HepG2 (cell line): ENCODE measurements at regions not wholly inside any gene's neighbourhood (a gene's known extent, or its start where the extent isn't known, plus 50 kb on each side); places are given as distances from the start of the nearest gene placed in this dataset.

ENCODE experiments used
- ATAC-seq: fragments of 200-7000 bp; cut with Tn5 transposase; 3 replicates; pipeline ENCODE4 v1.9.1; 2020; ENCODE audit warnings: mild to moderate bottlenecking, moderate library complexity
- BruUV-seq: library from RNA; stranded (reverse); fragments of 400-500 nt; replicated peaks from 2 replicates; lab custom pipeline; 2021; lab: Mats Ljungman, UMichigan
- CTCF ChIA-PET: fragments of 300-600 bp; formaldehyde crosslinking; extraction: SDS; loops from one replicate; lab custom pipeline; 2021; ENCODE audit warnings: low total read pairs, inconsistent platforms, low intra/inter-chr PET ratio; lab: Yijun Ruan, JAX
- POLR2A ChIA-PET: fragments of 350-600 bp; sonication (Branson Sonifier 250); formaldehyde crosslinking; loops from one replicate; lab custom pipeline; 2020; ENCODE audit warnings: antibody characterized with exemption, inconsistent platforms; lab: Yijun Ruan, JAX
- DNase-seq: peaks from one replicate; pipeline ENCODE4 v3.0.0-alpha.2; 2015; ENCODE audit warnings: low spot score
- FAIRE-seq: peaks from 3 replicates; lab custom pipeline; 2011; peaks lifted over from hg19 to GRCh38; lab: Jason Lieb, UNC
- H2AFZ ChIP-seq: one replicate; pipeline ENCODE4 v1.6.1; 2011; ENCODE audit warnings: low read length, inconsistent platforms
- H3K27ac ChIP-seq: fragments of 300-600 bp; 3 replicates; pipeline ENCODE4 v1.8.0; 2011; ENCODE audit warnings: mixed run types, mild to moderate bottlenecking, mixed read lengths, low read length, inconsistent platforms; ENCODE audit not compliant: insufficient read depth; ENCODE audit errors: extremely low read length
- H3K27me3 ChIP-seq, 2 experiments: fragments of 200-600 bp in 1 of 2; 2 replicates in 1 of 2; 3 replicates in 1 of 2; pipeline versions ENCODE4 v1.6.0 to v1.8.0; 2011; ENCODE audit warnings: low read length in 2 of 2, mild to moderate bottlenecking in 2 of 2, moderate library complexity in 2 of 2, inconsistent platforms in 1 of 2; ENCODE audit not compliant: insufficient read depth in 2 of 2, control insufficient read depth in 1 of 2
- H3K36me3 ChIP-seq, 2 experiments: fragments of 200-600 bp in 1 of 2; replicated peaks in 1 of 2; 2 replicates in 1 of 2; 3 replicates in 1 of 2; pipeline versions ENCODE4 v1.5.1 to v1.8.0; 2011; ENCODE audit warnings: low read length in 2 of 2, inconsistent platforms in 1 of 2; ENCODE audit not compliant: insufficient read depth in 2 of 2, control insufficient read depth in 1 of 2
- H3K4me1 ChIP-seq: 2 replicates; pipeline ENCODE4 v1.5.1; 2012; ENCODE audit warnings: low read length, inconsistent platforms; ENCODE audit not compliant: insufficient read depth
- H3K4me2 ChIP-seq: 2 replicates; pipeline ENCODE4 v1.6.0; 2011; ENCODE audit warnings: low read depth, low read length, inconsistent platforms
- H3K4me3 ChIP-seq, 3 experiments: fragments of 200-600 bp in 1 of 3; sonication (generic), shearing (Covaris generic) in 1 of 3; replicated peaks in 1 of 3; 2 replicates each; pipeline ENCODE4 v1.5.1; 2011 to 2016; ENCODE audit warnings: low read length in 3 of 3, inconsistent platforms in 2 of 3, low read depth in 2 of 3, mild to moderate bottlenecking in 2 of 3, control low read depth in 1 of 3, mixed read lengths in 1 of 3; ENCODE audit not compliant: insufficient read depth in 1 of 3
- H3K79me2 ChIP-seq: one replicate; pipeline ENCODE4 v1.6.1; 2011; ENCODE audit warnings: low read length, inconsistent platforms; ENCODE audit not compliant: insufficient read depth
- H3K9ac ChIP-seq: 2 replicates; pipeline ENCODE4 v1.6.0; 2011; ENCODE audit warnings: mild to moderate bottlenecking, low read depth, low read length, inconsistent platforms; ENCODE audit not compliant: insufficient read depth
- H3K9me3 ChIP-seq: 2 replicates; pipeline ENCODE4 v1.5.1; 2012; ENCODE audit warnings: mild to moderate bottlenecking, low read length
- H4K20me1 ChIP-seq: 2 replicates; pipeline ENCODE4 v1.6.0; 2011; ENCODE audit warnings: inconsistent platforms, mild to moderate bottlenecking, low read length, moderate library complexity; ENCODE audit not compliant: insufficient read depth
- BRD4 ChIP-seq: sonication (generic); formaldehyde crosslinking; IDR thresholded peaks from 2 replicates; pipeline ENCODE4 v1.4.0; 2020; ENCODE audit warnings: missing genetic modification reagents
- HMGA1 ChIP-seq: sonication (generic); formaldehyde crosslinking; conservative IDR thresholded peaks from 2 replicates; pipeline ENCODE4 v1.4.0; 2020; ENCODE audit warnings: missing genetic modification reagents
- MXI1 ChIP-seq: IDR thresholded peaks from 3 replicates; pipeline ENCODE4 v1.6.1; 2012; ENCODE audit warnings: low read depth, low read length, inconsistent platforms, borderline replicate concordance
- NCOA2 ChIP-seq: sonication (generic); formaldehyde crosslinking; IDR thresholded peaks from 2 replicates; pipeline ENCODE4 v1.8.0; 2022; ENCODE audit warnings: inconsistent platforms
- PHF5A ChIP-seq: IDR thresholded peaks from one replicate; pipeline ENCODE4 v1.6.1; 2018; ENCODE audit warnings: low read depth, missing genetic modification reagents; ENCODE audit not compliant: unreplicated experiment
- ZMYM4 ChIP-seq: sonication (generic); formaldehyde crosslinking; IDR thresholded peaks from 2 replicates; pipeline ENCODE4 v1.8.1; 2023; ENCODE audit warnings: mild to moderate bottlenecking, missing genetic modification reagents
- ZSCAN31 ChIP-seq: sonication (generic); formaldehyde crosslinking; IDR thresholded peaks from 2 replicates; pipeline ENCODE4 v1.5.0; 2020; ENCODE audit warnings: low read depth, mild to moderate bottlenecking, missing genetic modification reagents
- WGBS: methylation state at CpG from one replicate; pipeline ENCODE4 v1.1.6; 2017; ENCODE audit warnings: low lambda C conversion rate; 5-methylcytosine and 5-hydroxymethylcytosine counted together
- in situ Hi-C: cut with HindIII; loops from 2 replicates; pipeline ENCODE4 v1.10.0; 2017; ENCODE audit warnings: low pct_unique_long_range_greater_than_20kb; ENCODE audit not compliant: extremely low pct_ligation_motif_present
- intact Hi-C: fragments of 100-400 bp; cut with micrococcal nuclease; formaldehyde crosslinking; loops from one replicate; pipeline ENCODE4 v1.10.0; 2022; ENCODE audit not compliant: unreplicated experiment
- TF ChIP-seq, protein P1 (sequence below): sonication (generic); formaldehyde crosslinking; IDR thresholded peaks from 2 replicates; pipeline ENCODE4 v1.4.0; 2020; ENCODE audit warnings: missing genetic modification reagents; ENCODE audit errors: not compliant biosample characterization
- TF ChIP-seq, protein P2 (sequence below): sonication (generic); formaldehyde crosslinking; IDR thresholded peaks from 2 replicates; pipeline ENCODE4 v1.4.0; 2020; ENCODE audit warnings: missing genetic modification reagents, borderline replicate concordance
- TF ChIP-seq, protein P3 (sequence below): sonication (generic); formaldehyde crosslinking; IDR thresholded peaks from 2 replicates; pipeline ENCODE4 v1.4.0; 2020; ENCODE audit warnings: mild to moderate bottlenecking, missing genetic modification reagents, borderline replicate concordance
- TF ChIP-seq, protein P4 (sequence below): IDR thresholded peaks from 2 replicates; pipeline ENCODE4 v1.6.1; 2016; ENCODE audit warnings: missing genetic modification reagents, missing compliant biosample characterization

DNA sequence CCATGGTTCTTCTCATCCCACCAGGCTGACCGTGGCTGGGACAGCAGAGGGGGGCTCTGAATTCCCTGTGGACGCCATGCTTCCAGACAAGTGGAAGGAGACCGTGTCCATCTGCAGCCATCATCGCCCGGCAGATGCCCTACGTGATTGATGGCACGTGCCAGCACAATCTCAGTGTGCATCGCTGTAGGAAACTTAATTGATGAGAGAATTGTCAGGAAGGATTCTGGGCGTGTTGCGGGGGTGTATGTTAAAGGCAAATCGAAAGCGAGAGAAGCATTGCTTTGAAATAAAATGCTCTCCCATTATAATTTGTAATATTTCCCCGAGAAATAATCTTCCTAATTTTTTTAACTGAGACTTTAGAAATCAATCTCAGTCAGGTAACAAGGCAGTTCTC lies 185.5 kb upstream of the CDH4 start:
- H2AFZ ChIP-seq, result no peak overlapping the region
- in situ Hi-C loops, result no loop called here
- no peak for FAIRE-seq
- TF ChIP-seq ZSCAN31 (no peak), MXI1 (no peak), BRD4 (CRISPR knock-in tag) (no peak), HMGA1 (CRISPR knock-in tag) (no peak), NCOA2 (CRISPR knock-in tag) (no peak), ZMYM4 (CRISPR knock-in tag) (no peak), PHF5A (CRISPR knock-in tag) (no peak)
- TF ChIP-seq, protein P1, sequence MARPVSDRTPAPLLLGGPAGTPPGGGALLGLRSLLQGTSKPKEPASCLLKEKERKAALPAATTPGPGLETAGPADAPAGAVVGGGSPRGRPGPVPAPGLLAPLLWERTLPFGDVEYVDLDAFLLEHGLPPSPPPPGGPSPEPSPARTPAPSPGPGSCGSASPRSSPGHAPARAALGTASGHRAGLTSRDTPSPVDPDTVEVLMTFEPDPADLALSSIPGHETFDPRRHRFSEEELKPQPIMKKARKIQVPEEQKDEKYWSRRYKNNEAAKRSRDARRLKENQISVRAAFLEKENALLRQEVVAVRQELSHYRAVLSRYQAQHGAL, result no peak
- TF ChIP-seq, protein P2, sequence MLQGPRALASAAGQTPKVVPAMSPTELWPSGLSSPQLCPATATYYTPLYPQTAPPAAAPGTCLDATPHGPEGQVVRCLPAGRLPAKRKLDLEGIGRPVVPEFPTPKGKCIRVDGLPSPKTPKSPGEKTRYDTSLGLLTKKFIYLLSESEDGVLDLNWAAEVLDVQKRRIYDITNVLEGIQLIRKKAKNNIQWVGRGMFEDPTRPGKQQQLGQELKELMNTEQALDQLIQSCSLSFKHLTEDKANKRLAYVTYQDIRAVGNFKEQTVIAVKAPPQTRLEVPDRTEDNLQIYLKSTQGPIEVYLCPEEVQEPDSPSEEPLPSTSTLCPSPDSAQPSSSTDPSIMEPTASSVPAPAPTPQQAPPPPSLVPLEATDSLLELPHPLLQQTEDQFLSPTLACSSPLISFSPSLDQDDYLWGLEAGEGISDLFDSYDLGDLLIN, result no peak
- TF ChIP-seq, protein P3, sequence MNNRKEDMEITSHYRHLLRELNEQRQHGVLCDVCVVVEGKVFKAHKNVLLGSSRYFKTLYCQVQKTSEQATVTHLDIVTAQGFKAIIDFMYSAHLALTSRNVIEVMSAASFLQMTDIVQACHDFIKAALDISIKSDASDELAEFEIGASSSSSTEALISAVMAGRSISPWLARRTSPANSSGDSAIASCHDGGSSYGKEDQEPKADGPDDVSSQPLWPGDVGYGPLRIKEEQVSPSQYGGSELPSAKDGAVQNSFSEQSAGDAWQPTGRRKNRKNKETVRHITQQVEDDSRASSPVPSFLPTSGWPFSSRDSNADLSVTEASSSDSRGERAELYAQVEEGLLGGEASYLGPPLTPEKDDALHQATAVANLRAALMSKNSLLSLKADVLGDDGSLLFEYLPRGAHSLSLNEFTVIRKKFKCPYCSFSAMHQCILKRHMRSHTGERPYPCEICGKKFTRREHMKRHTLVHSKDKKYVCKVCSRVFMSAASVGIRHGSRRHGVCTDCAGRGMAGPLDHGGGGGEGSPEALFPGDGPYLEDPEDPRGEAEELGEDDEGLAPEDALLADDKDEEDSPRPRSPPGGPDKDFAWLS, result no peak
- TF ChIP-seq, protein P4, sequence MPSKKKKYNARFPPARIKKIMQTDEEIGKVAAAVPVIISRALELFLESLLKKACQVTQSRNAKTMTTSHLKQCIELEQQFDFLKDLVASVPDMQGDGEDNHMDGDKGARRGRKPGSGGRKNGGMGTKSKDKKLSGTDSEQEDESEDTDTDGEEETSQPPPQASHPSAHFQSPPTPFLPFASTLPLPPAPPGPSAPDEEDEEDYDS, result no peak
- WGBS, result 39% methylated on average over 13 of the region's 13 CpGs
- DNase-seq, result no peak
- no peaks in the 10 kb centered on the region for H3K36me3 ChIP-seq
- no peak overlapping the region for H3K4me2 ChIP-seq
- no peaks in the 10 kb centered on the region for H3K9me3 ChIP-seq
- ChIA-PET CTCF (no interaction called here), POLR2A (no interaction called here)
- no peaks in the 10 kb centered on the region for H4K20me1 ChIP-seq
- no peak overlapping the region for H3K27ac ChIP-seq
- H3K27me3 ChIP-seq, result peaks cover 0 to 18% of the 10 kb centered on the region in 2 experiments; a peak in 1 of 5 replicates
- H3K9ac ChIP-seq, result no peak overlapping the region
- H3K4me1 ChIP-seq, result no peaks in the 10 kb centered on the region
- H3K4me3 ChIP-seq, result no peak overlapping the region
- no peaks in the 10 kb centered on the region for H3K79me2 ChIP-seq
- intact Hi-C loops, result no loop called here
- ATAC-seq, result no peak
- no TSS peak for BruUV-seq
